ENCODE measurements at regions not wholly inside any gene's neighbourhood (a gene's known extent, or its start where the extent isn't known, plus 50 kb on each side); places are given as distances from the start of the nearest gene placed in this dataset.
"Not testable (repeated sequence)": the region's sequence is repeated elsewhere in the genome, so short reads cannot be mapped to it uniquely, and the experiment has no call there.

- TF ChIP-seq CTCF (conservative IDR thresholded peaks at IDR 0.05; ENCODE audit: low read length); EZH2phosphoT487 (IDR thresholded peaks at IDR 0.05; ENCODE audit: borderline replicate concordance): not testable (repeated sequence)
Observed at GRCh38 chr3:107909583-107909982, 181.2 kb downstream of the CD47 start.
